Retina (tissue), 1 donor: ENCODE measurements at regions not wholly inside any gene's neighbourhood (a gene's known extent, or its start where the extent isn't known, plus 50 kb on each side); places are given as distances from the start of the nearest gene placed in this dataset.
"Not testable (repeated sequence)": the region's sequence is repeated elsewhere in the genome, so short reads cannot be mapped to it uniquely, and the experiment has no call there.

Source experiments
- DNase-seq: peaks from one replicate; pipeline ENCODE4 v3.0.0-alpha.2; 2016

GRCh38 chr9:115845648-115846312, 307.8 kb upstream of the PAPPA start:
- DNase-seq: no peak

GRCh38 chr9:115847216-115847615, 306.4 kb upstream of the PAPPA start:
- no peak for DNase-seq

GRCh38 chr9:115849679-115850412, 303.7 kb upstream of the PAPPA start:
- no peak for DNase-seq

GRCh38 chr9:115850548-115851304, 302.9 kb upstream of the PAPPA start:
- DNase-seq: no peak

- DNase-seq: no peak
These were observed 298.0 kb upstream of the PAPPA start for GRCh38 chr9:115855458-115856133.

- DNase-seq: not testable (repeated sequence)
These were observed 295.2 kb upstream of the PAPPA start for GRCh38 chr9:115858421-115858820.

- DNase-seq: no peak
These were observed 291.6 kb upstream of the PAPPA start for GRCh38 chr9:115862021-115862420.

- no peak for DNase-seq
These were observed 289.0 kb upstream of the PAPPA start for GRCh38 chr9:115864581-115864980.

- DNase-seq: no peak
These were observed 286.3 kb upstream of the PAPPA start for GRCh38 chr9:115867326-115867725.

- no peak for DNase-seq
These were observed 275.6 kb upstream of the PAPPA start for GRCh38 chr9:115877852-115878438.

GRCh38 chr9:115879451-115879850, 274.1 kb upstream of the PAPPA start:
- no peak for DNase-seq

- no peak for DNase-seq
These were observed 273.2 kb upstream of the PAPPA start for GRCh38 chr9:115880221-115880885.

- DNase-seq: no peak
These were observed 270.7 kb upstream of the PAPPA start for GRCh38 chr9:115882911-115883310.

- peak; percentile 18 for DNase-seq
These were observed 269.9 kb upstream of the PAPPA start for GRCh38 chr9:115883467-115884329.

- no peak for DNase-seq
These were observed 268.7 kb upstream of the PAPPA start for GRCh38 chr9:115884846-115885245.

GRCh38 chr9:115888131-115888530, 265.5 kb upstream of the PAPPA start:
- DNase-seq: no peak

- no peak for DNase-seq
These were observed 261.7 kb upstream of the PAPPA start for GRCh38 chr9:115891929-115892328.

GRCh38 chr9:115898478-115898877, 255.1 kb upstream of the PAPPA start:
- not testable (repeated sequence) for DNase-seq

GRCh38 chr9:115900698-115901097, 252.9 kb upstream of the PAPPA start:
- no peak for DNase-seq

GRCh38 chr9:115910959-115911358, 242.6 kb upstream of the PAPPA start:
- DNase-seq: no peak

- DNase-seq: no peak
These were observed 241.5 kb upstream of the PAPPA start for GRCh38 chr9:115912086-115912485.
